Upper lobe of right lung (tissue), 1 donor: ENCODE measurements at regions not wholly inside any gene's neighbourhood (a gene's known extent, or its start where the extent isn't known, plus 50 kb on each side); places are given as distances from the start of the nearest gene placed in this dataset.

ENCODE experiments used
- ATAC-seq: fragments of 200-7000 bp; cut with Tn5 transposase; one replicate; pipeline ENCODE4 v1.9.1; 2020; ENCODE audit warnings: mild to moderate bottlenecking, moderate library complexity
- DNase-seq: peaks from one replicate; pipeline ENCODE4 v3.0.0-alpha.2; 2020
- H3K27ac ChIP-seq: fragments of 200-600 bp; one replicate; pipeline ENCODE4 v1.8.0; 2022
- H3K27me3 ChIP-seq: fragments of 200-600 bp; one replicate; pipeline ENCODE4 v1.8.0; 2022; ENCODE audit warnings: mild to moderate bottlenecking
- H3K36me3 ChIP-seq: fragments of 200-600 bp; one replicate; pipeline ENCODE4 v1.8.0; 2022
- H3K4me1 ChIP-seq: fragments of 200-600 bp; one replicate; pipeline ENCODE4 v1.8.0; 2022
- H3K4me3 ChIP-seq: fragments of 200-600 bp; one replicate; pipeline ENCODE4 v1.8.0; 2022; ENCODE audit warnings: mild to moderate bottlenecking
- H3K9me3 ChIP-seq: fragments of 200-600 bp; one replicate; pipeline ENCODE4 v1.8.0; 2022
- intact Hi-C: fragments of 100-400 bp; cut with DNase I; formaldehyde crosslinking; loops from one replicate; pipeline ENCODE4 v1.11.0; 2022
- TF ChIP-seq, protein P1 (sequence below): fragments of 200-600 bp; IDR thresholded peaks from one replicate; pipeline ENCODE4 v1.8.0; 2022; ENCODE audit warnings: antibody characterized with exemption
- donor health status: DM: no; HTN: yes; CAD: no; lungs with severe emphysema.

DNA sequence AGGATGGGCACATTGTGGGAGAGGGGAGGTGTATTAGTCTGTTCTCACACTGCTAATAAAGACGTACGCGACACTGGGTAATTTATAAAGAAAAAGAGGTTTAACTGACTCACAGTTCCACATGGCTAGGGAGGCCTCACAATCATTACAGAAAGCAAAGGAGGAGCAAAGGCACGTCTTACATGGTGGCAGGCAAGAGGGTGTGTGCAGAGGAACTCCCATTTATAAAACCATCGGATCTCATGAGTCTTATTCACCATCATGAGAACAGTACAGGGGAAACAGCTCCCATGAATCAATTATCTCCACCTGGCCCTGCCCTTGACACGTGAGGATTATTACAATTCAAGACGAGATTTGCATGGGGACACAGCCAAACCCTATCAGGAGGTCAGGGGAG is 266.7 kb downstream of the HAUS1 start:
- H3K27ac ChIP-seq = no peak overlapping the region
- intact Hi-C loops = no loop called here
- no peaks in the 10 kb centered on the region for H3K27me3 ChIP-seq
- H3K36me3 ChIP-seq = no peaks in the 10 kb centered on the region
- no peaks in the 10 kb centered on the region for H3K9me3 ChIP-seq
- no peaks in the 10 kb centered on the region for H3K4me1 ChIP-seq
- H3K4me3 ChIP-seq = no peak overlapping the region
- DNase-seq = no peak
- TF ChIP-seq, protein P1, sequence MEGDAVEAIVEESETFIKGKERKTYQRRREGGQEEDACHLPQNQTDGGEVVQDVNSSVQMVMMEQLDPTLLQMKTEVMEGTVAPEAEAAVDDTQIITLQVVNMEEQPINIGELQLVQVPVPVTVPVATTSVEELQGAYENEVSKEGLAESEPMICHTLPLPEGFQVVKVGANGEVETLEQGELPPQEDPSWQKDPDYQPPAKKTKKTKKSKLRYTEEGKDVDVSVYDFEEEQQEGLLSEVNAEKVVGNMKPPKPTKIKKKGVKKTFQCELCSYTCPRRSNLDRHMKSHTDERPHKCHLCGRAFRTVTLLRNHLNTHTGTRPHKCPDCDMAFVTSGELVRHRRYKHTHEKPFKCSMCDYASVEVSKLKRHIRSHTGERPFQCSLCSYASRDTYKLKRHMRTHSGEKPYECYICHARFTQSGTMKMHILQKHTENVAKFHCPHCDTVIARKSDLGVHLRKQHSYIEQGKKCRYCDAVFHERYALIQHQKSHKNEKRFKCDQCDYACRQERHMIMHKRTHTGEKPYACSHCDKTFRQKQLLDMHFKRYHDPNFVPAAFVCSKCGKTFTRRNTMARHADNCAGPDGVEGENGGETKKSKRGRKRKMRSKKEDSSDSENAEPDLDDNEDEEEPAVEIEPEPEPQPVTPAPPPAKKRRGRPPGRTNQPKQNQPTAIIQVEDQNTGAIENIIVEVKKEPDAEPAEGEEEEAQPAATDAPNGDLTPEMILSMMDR = no peak
- ATAC-seq = no peak

DNA sequence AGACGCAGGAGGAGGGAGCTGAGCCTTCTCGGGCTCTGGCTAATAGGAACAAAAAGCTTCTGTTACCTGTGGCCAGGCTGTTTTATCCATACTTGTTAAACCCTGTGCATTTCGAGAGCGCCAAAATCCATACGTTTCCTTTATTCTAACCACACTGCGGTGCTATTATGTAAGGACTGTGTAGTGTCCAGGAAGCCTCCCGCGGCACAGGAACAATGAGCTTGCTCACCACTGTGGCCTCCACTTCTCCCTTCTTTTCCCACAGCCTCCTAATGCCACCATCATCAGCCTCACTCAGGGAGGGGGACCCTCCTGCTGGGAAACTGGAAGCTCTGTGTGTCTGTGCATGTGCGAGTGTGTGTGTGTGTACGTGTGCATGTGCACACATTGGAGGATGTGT is 268.5 kb downstream of the HAUS1 start:
- no peak overlapping the region for H3K4me3 ChIP-seq
- intact Hi-C loops = no loop called here
- H3K4me1 ChIP-seq = no peaks in the 10 kb centered on the region
- H3K27me3 ChIP-seq = no peaks in the 10 kb centered on the region
- H3K27ac ChIP-seq = no peak overlapping the region
- no peak for ATAC-seq
- TF ChIP-seq, protein P1 = no peak
- DNase-seq = no peak
- H3K9me3 ChIP-seq = no peaks in the 10 kb centered on the region
- H3K36me3 ChIP-seq = no peaks in the 10 kb centered on the region

DNA sequence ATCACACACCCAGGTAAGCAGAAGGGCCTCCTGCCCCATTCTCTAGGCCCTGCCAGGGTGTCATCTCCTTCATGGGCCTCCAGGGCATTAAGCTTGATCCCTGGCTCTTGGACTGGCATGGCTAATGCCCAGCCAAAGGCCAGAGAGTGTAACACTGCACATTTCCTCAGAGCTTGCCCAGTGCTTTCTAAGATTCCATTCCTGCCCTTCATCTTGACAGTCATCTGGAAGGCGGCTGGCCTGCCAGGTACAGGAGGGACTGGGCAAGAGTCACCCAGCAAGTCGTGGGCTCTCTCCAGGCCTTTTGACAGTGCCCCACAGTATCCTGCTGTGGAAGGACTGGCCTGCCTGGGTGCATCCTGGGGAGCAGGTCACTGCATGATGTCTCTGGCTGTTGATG is 268.9 kb downstream of the HAUS1 start:
- H3K4me3 ChIP-seq = no peak overlapping the region
- TF ChIP-seq, protein P1 = no peak
- H3K9me3 ChIP-seq = no peaks in the 10 kb centered on the region
- no peak for DNase-seq
- H3K27me3 ChIP-seq = no peaks in the 10 kb centered on the region
- no peaks in the 10 kb centered on the region for H3K36me3 ChIP-seq
- intact Hi-C loops = no loop called here
- ATAC-seq = peak; percentile 3
- no peaks in the 10 kb centered on the region for H3K4me1 ChIP-seq
- H3K27ac ChIP-seq = no peak overlapping the region

DNA sequence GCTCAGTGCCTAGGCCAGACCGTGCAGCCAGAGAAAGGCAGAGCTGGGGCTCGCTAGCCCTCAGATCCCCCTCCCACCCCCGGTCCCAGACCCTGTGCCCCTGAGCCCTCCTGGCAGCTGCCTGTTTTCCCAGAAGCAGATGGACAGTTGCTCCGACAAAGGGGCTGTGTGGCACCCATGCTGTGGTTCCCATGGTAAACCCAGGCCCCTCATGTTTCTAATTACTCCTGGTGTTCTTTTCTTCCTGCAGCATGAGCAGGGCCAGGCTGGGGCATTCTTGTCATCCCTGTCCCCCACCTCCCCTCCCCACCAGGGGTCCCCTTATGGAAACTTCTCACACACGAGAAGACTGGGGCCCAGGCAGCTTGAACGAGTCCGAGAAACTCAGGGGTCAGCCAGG is 269.6 kb downstream of the HAUS1 start:
- Histone ChIP-seq H3K4me1 (no peaks in the 10 kb centered on the region), H3K9me3 (no peaks in the 10 kb centered on the region), H3K36me3 (no peaks in the 10 kb centered on the region), H3K27me3 (no peaks in the 10 kb centered on the region), H3K27ac (no peak overlapping the region), H3K4me3 (no peak overlapping the region)
- intact Hi-C loops = no loop called here
- ATAC-seq (no peak), DNase-seq (no peak)
- TF ChIP-seq, protein P1 = no peak

DNA sequence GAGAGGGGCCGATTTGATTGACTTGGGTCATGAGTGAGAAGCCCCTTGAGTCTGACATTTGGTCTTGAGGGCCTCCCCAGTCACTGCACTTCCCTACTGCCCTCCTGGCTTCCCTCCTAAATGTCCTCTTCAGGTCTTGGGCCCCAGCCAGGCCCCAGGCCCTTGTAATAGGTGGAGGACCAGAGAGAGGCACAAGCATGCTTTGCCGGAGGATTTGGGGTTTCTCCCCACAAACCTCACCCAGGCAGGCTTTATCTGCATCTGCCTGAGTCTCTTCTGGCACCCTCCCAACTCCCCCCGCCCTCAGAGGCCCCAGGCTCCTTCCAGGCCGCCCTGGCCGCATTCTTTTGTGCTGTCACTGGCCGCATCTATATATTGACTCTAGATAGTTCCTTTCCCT is 270.7 kb downstream of the HAUS1 start:
- H3K27me3 ChIP-seq = no peaks in the 10 kb centered on the region
- H3K4me3 ChIP-seq = no peak overlapping the region
- intact Hi-C loops = no loop called here
- H3K4me1 ChIP-seq = no peaks in the 10 kb centered on the region
- TF ChIP-seq, protein P1 = no peak
- H3K27ac ChIP-seq = no peak overlapping the region
- H3K36me3 ChIP-seq = no peaks in the 10 kb centered on the region
- no peaks in the 10 kb centered on the region for H3K9me3 ChIP-seq
- peak; percentile 44 for ATAC-seq
- peak; percentile 70 for DNase-seq

DNA sequence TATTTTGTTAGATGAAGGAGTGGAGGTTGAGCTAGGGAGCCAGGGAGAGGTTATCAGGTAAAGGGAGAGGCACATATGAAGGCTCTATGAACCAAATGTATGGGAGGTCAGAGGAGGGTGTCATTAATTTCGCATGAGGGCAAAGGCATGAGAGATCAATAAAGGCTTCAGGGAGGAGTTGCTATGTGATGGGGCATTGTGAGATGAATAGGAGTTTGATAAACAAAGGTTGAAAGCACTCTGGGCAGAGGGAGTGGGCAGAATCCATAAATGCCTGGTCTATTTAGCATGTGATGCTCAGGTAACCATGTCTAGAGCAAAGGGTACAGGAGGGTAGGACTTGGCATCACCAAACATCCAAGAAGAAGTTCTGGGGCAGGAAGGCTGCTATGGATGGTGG is 273.4 kb downstream of the HAUS1 start:
- H3K9me3 ChIP-seq = no peaks in the 10 kb centered on the region
- H3K4me3 ChIP-seq = no peak overlapping the region
- no peaks in the 10 kb centered on the region for H3K4me1 ChIP-seq
- no peaks in the 10 kb centered on the region for H3K27me3 ChIP-seq
- DNase-seq (no peak), ATAC-seq (no peak)
- H3K36me3 ChIP-seq = no peaks in the 10 kb centered on the region
- intact Hi-C loops = no loop called here
- no peak overlapping the region for H3K27ac ChIP-seq
- TF ChIP-seq, protein P1 = no peak
